ENCODE measurements at regions not wholly inside any gene's neighbourhood (a gene's known extent, or its start where the extent isn't known, plus 50 kb on each side); places are given as distances from the start of the nearest gene placed in this dataset.

- no peak for TF ChIP-seq MXI1 (IDR thresholded peaks at IDR 0.05; ENCODE audit: borderline replicate concordance, low read depth, low read length)
- no peak for TF ChIP-seq POLR2A (IDR thresholded peaks at IDR 0.05; ENCODE audit: low read depth, low read length)
- no peak for TF ChIP-seq CTCF (conservative IDR thresholded peaks at IDR 0.05; ENCODE audit: low read depth, low read length)
- TF ChIP-seq, protein P1, sequence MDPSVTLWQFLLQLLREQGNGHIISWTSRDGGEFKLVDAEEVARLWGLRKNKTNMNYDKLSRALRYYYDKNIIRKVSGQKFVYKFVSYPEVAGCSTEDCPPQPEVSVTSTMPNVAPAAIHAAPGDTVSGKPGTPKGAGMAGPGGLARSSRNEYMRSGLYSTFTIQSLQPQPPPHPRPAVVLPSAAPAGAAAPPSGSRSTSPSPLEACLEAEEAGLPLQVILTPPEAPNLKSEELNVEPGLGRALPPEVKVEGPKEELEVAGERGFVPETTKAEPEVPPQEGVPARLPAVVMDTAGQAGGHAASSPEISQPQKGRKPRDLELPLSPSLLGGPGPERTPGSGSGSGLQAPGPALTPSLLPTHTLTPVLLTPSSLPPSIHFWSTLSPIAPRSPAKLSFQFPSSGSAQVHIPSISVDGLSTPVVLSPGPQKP (IDR thresholded peaks at IDR 0.05; ENCODE audit: borderline replicate concordance, low read depth, low read length) = no peak
- TF ChIP-seq BHLHE40 (IDR thresholded peaks at IDR 0.05; ENCODE audit: low read depth, low read length) = no peak
- no peak for TF ChIP-seq CHD1 (IDR thresholded peaks at IDR 0.05; ENCODE audit: low read depth, low read length)
- TF ChIP-seq FOS (IDR thresholded peaks at IDR 0.05; ENCODE audit: low read depth, low read length) = no peak
- TF ChIP-seq SMC3 (IDR thresholded peaks at IDR 0.05; ENCODE audit: low read depth, low read length) = no peak
- TF ChIP-seq MAFK (IDR thresholded peaks at IDR 0.05; ENCODE audit: low read depth, low read length) = no peak
- Histone ChIP-seq H4K20me1 (ENCODE audit: insufficient read depth, low read length) (no peaks in the 10 kb centered on the region), H4K8ac (ENCODE audit: low read depth in 2 of 2, low read length in 2 of 2) (no peak overlapping the region), H3K9ac (ENCODE audit: low read depth, low read length) (no peak overlapping the region), H3K18ac (ENCODE audit: low read depth, low read length) (no peak overlapping the region), H2AK5ac (ENCODE audit: low read depth, low read length) (no peak overlapping the region), H3K4me3 (ENCODE audit: insufficient read depth, low read depth, low read length) (no peak overlapping the region), H3K23ac (ENCODE audit: low read depth, low read length) (no peak overlapping the region), H3K9me1 (ENCODE audit: insufficient read depth, low read length) (no peaks in the 10 kb centered on the region), H3K79me1 (ENCODE audit: low read depth in 1 of 2, low read length in 2 of 2) (no peaks in the 10 kb centered on the region), H3K36me3 (ENCODE audit: control insufficient read depth, insufficient read depth, low read length) (no peaks in the 10 kb centered on the region), H2AK9ac (replicated peaks; ENCODE audit: low read depth, low read length, poor library complexity) (no peak overlapping the region), H3K27ac (ENCODE audit: insufficient read depth, low read length) (no peak overlapping the region), H3K4ac (ENCODE audit: low read depth, low read length) (no peak overlapping the region), H2BK20ac (ENCODE audit: low read depth, low read length) (no peak overlapping the region), H3K4me1 (ENCODE audit: control insufficient read depth, insufficient read depth, low read length) (no peaks in the 10 kb centered on the region), H3K27me3 (ENCODE audit: control insufficient read depth, insufficient read depth, low read length) (no peaks in the 10 kb centered on the region), H4K5ac (ENCODE audit: low read depth, low read length) (no peak overlapping the region), H4K91ac (ENCODE audit: insufficient read depth, low read depth, low read length) (no peak overlapping the region), H3K9me3 (ENCODE audit: control insufficient read depth, insufficient read depth, low read length) (no peaks in the 10 kb centered on the region), H3K4me2 (ENCODE audit: low read depth, low read length) (no peak overlapping the region), H2AFZ (replicated peaks; ENCODE audit: low read length, poor library complexity) (no peak overlapping the region), H2BK120ac (ENCODE audit: low read depth, low read length) (no peak overlapping the region), H3K56ac (ENCODE audit: extremely low read depth, insufficient read depth, low read length) (no peak overlapping the region), H2BK15ac (ENCODE audit: low read depth, low read length) (no peak overlapping the region), H2BK5ac (ENCODE audit: low read depth, low read length, poor library complexity, severe bottlenecking) (no peak overlapping the region), H3K14ac (replicated peaks; ENCODE audit: low read depth, low read length) (no peak overlapping the region)
- ATAC-seq (ENCODE audit: low read depth) (no peak), DNase-seq (no peak)
- POLR2A ChIA-PET (ENCODE audit: unreplicated experiment) = no interaction called here
- dilution Hi-C loops (cut with HindIII; ENCODE audit: low sequenced_read_pairs, unreplicated experiment) = no loop called here
- CTCF ChIA-PET = no interaction called here
- no TSS peak for BruUV-seq (replicated peaks)
- in situ Hi-C loops (cut with MboI; ENCODE audit: low sequenced_read_pairs) = no loop called here
- intact Hi-C loops (cut with micrococcal nuclease) = no loop called here
- WGBS, 2 experiments (ENCODE audit: extremely low coverage in 2 of 2, insufficient read length in 1 of 2) = no CpG with 5 or more reads among the region's 2 CpGs
Measured at GRCh38 chr1:83491930-83492329, 507.0 kb downstream of the TTLL7 start.
